Aorta (tissue), 5 donors: ENCODE measurements at regions not wholly inside any gene's neighbourhood (a gene's known extent, or its start where the extent isn't known, plus 50 kb on each side); places are given as distances from the start of the nearest gene placed in this dataset.

Experiments used
- ATAC-seq: fragments of 200-7000 bp; cut with Tn5 transposase; one replicate; pipeline ENCODE4 v1.9.1; 2022; ENCODE audit warnings: moderate library complexity; ENCODE audit not compliant: low FRiP score
- DNase-seq, 2 donors: peaks; one replicate each; pipeline ENCODE4 v3.0.0-alpha.2; 2020
- H3K27ac ChIP-seq, 2 donors: one replicate each; pipeline ENCODE4 v1.5.1; 2013; ENCODE audit warnings: low read length in 2 of 2, mild to moderate bottlenecking in 2 of 2, moderate library complexity in 2 of 2, control low read depth in 1 of 2, inconsistent platforms in 1 of 2, low read depth in 1 of 2
- H3K27me3 ChIP-seq, 2 donors: one replicate each; pipeline ENCODE4 v1.6.1; 2013; ENCODE audit warnings: control low read depth in 1 of 2, low read length in 1 of 2, mild to moderate bottlenecking in 1 of 2, moderate library complexity in 1 of 2; ENCODE audit not compliant: insufficient read depth in 2 of 2, control insufficient read depth in 1 of 2
- H3K36me3 ChIP-seq, 2 donors: one replicate each; pipeline ENCODE4 v1.6.1; 2013; ENCODE audit warnings: control low read depth in 1 of 2, low read length in 1 of 2, mild to moderate bottlenecking in 1 of 2; ENCODE audit not compliant: insufficient read depth in 2 of 2, control insufficient read depth in 1 of 2
- H3K4me1 ChIP-seq, 2 donors: one replicate each; pipeline ENCODE4 v1.6.1; 2013; ENCODE audit warnings: low read length in 2 of 2, control low read depth in 1 of 2, mild to moderate bottlenecking in 1 of 2, moderate library complexity in 1 of 2; ENCODE audit not compliant: insufficient read depth in 2 of 2, control insufficient read depth in 1 of 2
- H3K4me3 ChIP-seq, 2 donors: one replicate each; pipeline ENCODE4 v1.5.1; 2013; ENCODE audit warnings: low read length in 2 of 2, control low read depth in 1 of 2, mild to moderate bottlenecking in 1 of 2
- H3K9me3 ChIP-seq: one replicate; pipeline ENCODE4 v1.6.1; 2013; ENCODE audit warnings: mild to moderate bottlenecking, low read length; ENCODE audit not compliant: control insufficient read depth
- WGBS, 2 donors: extraction: QIAGEN DNeasy Blood & Tissue Kit; methylation state at CpG; one replicate each; pipeline ENCODE4 v1.1.7; 2013; 5-methylcytosine and 5-hydroxymethylcytosine counted together
- intact Hi-C, 2 donors: fragments of 100-400 bp; cut with DNase I; formaldehyde crosslinking; loops; one replicate each; pipeline versions ENCODE4 v1.14.2 to v1.15.0; 2022
- donor health status: healthy with polysubstance abuse.
- donor health status: Bipolar disorder and iron deficiency.
- donor health status: DM: no; HTN: no; CAD: no.
- donor health status: DM: no; HTN: no; CAD: no.
- donor health status: DM: yes; HTN: yes; CAD: no.

DNA sequence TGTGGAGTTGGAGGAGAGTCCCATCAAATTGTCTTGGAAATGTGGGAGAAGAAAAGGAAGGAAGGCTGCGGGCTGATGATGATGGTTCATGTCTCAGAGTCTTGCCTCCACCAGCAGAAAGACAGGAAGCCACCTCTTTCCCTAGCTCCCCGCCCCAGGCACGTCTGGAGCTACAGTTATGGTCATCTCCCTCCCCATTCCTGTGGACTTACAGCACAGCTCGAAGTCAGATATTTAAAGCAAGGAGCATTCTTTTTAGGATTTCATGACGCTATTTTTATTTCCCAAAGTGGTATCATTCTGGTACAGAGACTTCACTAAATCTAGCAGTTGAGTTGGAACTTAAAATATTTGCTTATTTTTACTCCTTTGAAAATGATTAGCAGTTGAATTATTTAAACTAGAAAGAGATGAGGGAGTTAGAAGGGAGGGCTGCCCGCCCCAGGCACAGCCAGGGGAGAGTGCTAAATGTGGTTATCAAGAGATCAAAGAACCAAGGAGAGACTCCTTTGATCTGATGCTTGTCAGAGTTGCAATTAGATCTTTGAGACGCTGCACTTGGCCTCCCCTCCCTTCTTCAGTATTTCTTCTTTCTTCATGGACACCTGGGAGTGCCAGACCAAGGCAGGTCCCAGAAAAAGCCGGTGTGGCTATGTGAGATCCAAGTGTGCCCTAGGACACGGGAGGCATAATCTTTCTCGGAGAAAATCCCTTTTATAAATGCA, 199.9 kb upstream of the SOX4 start:
- DNase-seq (no peak), ATAC-seq (no peak)
- H3K4me1 ChIP-seq, result no peaks in the 10 kb centered on the region
- no peak overlapping the region for H3K27ac ChIP-seq
- WGBS, 2 donors, result 36 to 41% methylated on average over 10 of the region's 10 CpGs
- H3K36me3 ChIP-seq, result no peaks in the 10 kb centered on the region
- intact Hi-C loops, result no loop called here
- H3K27me3 ChIP-seq, result no peaks in the 10 kb centered on the region
- H3K9me3 ChIP-seq, result no peaks in the 10 kb centered on the region
- no peak overlapping the region for H3K4me3 ChIP-seq

GRCh38 chr6:21395121-21395520, 198.4 kb upstream of the SOX4 start:
- no peak for DNase-seq
- H3K27ac ChIP-seq, result no peak overlapping the region
- H3K9me3 ChIP-seq, result no peaks in the 10 kb centered on the region
- intact Hi-C loops, result no loop called here
- no peaks in the 10 kb centered on the region for H3K27me3 ChIP-seq
- no peaks in the 10 kb centered on the region for H3K36me3 ChIP-seq
- H3K4me3 ChIP-seq, result no peak overlapping the region
- no peak for ATAC-seq
- H3K4me1 ChIP-seq, result no peaks in the 10 kb centered on the region
- WGBS, 2 donors, result 58 to 61% methylated on average over 2 of the region's 2 CpGs

- intact Hi-C loops, result no loop called here
- no peak for DNase-seq
These were observed 197.2 kb upstream of the SOX4 start for GRCh38 chr6:21396313-21396712.

GRCh38 chr6:21398741-21399325, 194.7 kb upstream of the SOX4 start:
- H3K27me3 ChIP-seq, result no peaks in the 10 kb centered on the region
- no peaks in the 10 kb centered on the region for H3K4me1 ChIP-seq
- no peaks in the 10 kb centered on the region for H3K9me3 ChIP-seq
- ATAC-seq (no peak), DNase-seq (no peak)
- H3K27ac ChIP-seq, result no peak overlapping the region
- H3K4me3 ChIP-seq, result no peak overlapping the region
- WGBS, 2 donors, result 93 to 94% methylated on average over 10 of the region's 10 CpGs
- intact Hi-C loops, result no loop called here
- no peaks in the 10 kb centered on the region for H3K36me3 ChIP-seq

More at GRCh38 chr6:21396313-21396712, 197.2 kb upstream of the SOX4 start:
- Histone ChIP-seq H3K36me3 (no peaks in the 10 kb centered on the region), H3K9me3 (no peaks in the 10 kb centered on the region), H3K27ac (no peak overlapping the region), H3K4me1 (no peaks in the 10 kb centered on the region), H3K27me3 (no peaks in the 10 kb centered on the region), H3K4me3 (no peak overlapping the region)
- ATAC-seq, result no peak

DNA sequence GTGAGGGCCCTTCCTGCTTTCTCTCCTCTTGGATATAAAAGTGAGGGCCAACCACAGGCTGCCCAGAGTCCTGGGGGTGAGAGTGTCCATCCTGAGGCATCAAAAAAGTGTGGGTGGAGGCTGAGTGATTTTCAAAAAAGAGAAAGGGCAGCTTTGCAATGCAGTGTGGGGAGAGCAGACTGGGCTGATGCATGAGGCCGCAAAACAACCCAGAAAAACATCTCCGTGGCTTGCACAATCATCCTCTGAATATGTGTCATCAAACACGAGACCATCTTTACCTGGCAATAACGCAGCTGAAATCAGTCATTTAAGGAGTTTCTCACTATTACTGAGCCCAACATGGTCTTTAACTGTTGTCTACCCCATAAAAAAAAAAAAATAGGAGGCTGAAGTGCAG, 191.2 kb upstream of the SOX4 start:
- intact Hi-C loops, result no loop called here
- Histone ChIP-seq H3K36me3 (no peaks in the 10 kb centered on the region), H3K27me3 (no peaks in the 10 kb centered on the region), H3K27ac (no peak overlapping the region), H3K4me3 (no peak overlapping the region), H3K4me1 (no peaks in the 10 kb centered on the region), H3K9me3 (no peaks in the 10 kb centered on the region)
- DNase-seq (no peak), ATAC-seq (peak; percentile 60)
- 94 to 96% methylated on average over 4 of the region's 4 CpGs for WGBS, 2 donors

GRCh38 chr6:21404577-21404976, 189.0 kb upstream of the SOX4 start:
- Histone ChIP-seq H3K4me3 (no peak overlapping the region), H3K4me1 (no peaks in the 10 kb centered on the region), H3K27ac (no peak overlapping the region), H3K27me3 (no peaks in the 10 kb centered on the region), H3K9me3 (no peaks in the 10 kb centered on the region), H3K36me3 (no peaks in the 10 kb centered on the region)
- DNase-seq, result no peak
- WGBS, 2 donors, result 76 to 89% methylated on average over 2 of the region's 2 CpGs
- intact Hi-C loops, result no loop called here
- no peak for ATAC-seq

DNA sequence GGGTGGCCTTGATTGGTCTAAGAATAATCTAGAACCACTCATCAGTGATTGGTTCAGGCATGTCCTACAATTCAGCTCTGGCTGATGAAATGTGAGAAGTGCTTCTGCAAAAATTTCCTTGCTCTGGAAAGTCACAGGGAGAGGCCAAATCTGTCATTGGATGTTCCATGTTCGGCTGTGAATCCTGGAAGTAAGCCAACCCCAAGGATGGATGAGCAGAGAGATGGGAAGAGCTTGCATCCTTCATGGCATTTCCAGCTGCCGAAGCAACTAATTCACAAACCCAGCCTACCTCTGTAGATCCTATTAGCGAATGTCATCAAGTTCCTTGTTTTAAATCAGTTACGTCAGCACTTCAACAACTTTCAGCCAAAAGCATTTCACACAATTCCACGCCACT, 187.2 kb upstream of the SOX4 start:
- H3K27me3 ChIP-seq, result no peaks in the 10 kb centered on the region
- no peak overlapping the region for H3K27ac ChIP-seq
- H3K4me1 ChIP-seq, result no peaks in the 10 kb centered on the region
- intact Hi-C loops, result no loop called here
- WGBS, 2 donors, result 80 to 88% methylated on average over 5 of the region's 5 CpGs
- DNase-seq (no peak), ATAC-seq (no peak)
- no peaks in the 10 kb centered on the region for H3K36me3 ChIP-seq
- peaks cover 1% of the 10 kb centered on the region for H3K9me3 ChIP-seq
- no peak overlapping the region for H3K4me3 ChIP-seq

GRCh38 chr6:21409231-21409630, 184.3 kb upstream of the SOX4 start:
- Histone ChIP-seq H3K4me1 (no peaks in the 10 kb centered on the region), H3K4me3 (no peak overlapping the region), H3K27ac (no peak overlapping the region), H3K36me3 (no peaks in the 10 kb centered on the region), H3K9me3 (peaks cover 1% of the 10 kb centered on the region), H3K27me3 (no peaks in the 10 kb centered on the region)
- intact Hi-C loops, result no loop called here
- WGBS, 2 donors, result 93 to 94% methylated on average over 5 of the region's 5 CpGs
- DNase-seq (no peak), ATAC-seq (no peak)

DNA sequence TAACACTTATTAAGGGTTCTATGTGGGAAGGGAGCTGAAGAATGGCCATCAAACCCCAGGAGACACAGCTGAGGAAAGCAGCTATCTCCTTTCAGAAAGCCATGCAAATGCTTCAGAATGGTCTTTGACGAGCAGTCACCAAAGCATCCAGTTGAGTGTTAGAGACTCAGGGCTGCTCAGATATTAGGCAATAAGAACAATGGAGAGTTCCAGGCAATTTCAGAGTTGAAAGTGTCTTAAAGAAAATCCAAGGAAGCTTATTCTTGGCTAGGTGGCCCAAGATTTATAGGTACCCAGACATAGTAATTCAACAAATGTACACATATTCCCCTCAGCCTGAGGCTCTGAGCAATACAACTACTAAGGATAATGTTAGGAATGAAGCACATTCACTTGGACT, 180.1 kb upstream of the SOX4 start:
- intact Hi-C loops, result no loop called here
- 96 to 97% methylated on average over 1 of the region's 1 CpG for WGBS, 2 donors

More for the DNA sequence above, 180.1 kb upstream of the SOX4 start:
- Histone ChIP-seq H3K27me3 (no peaks in the 10 kb centered on the region), H3K9me3 (peaks cover 1% of the 10 kb centered on the region), H3K4me1 (no peaks in the 10 kb centered on the region), H3K4me3 (no peak overlapping the region), H3K27ac (no peak overlapping the region), H3K36me3 (no peaks in the 10 kb centered on the region)
- no peak for DNase-seq
- no peak for ATAC-seq
